SK-N-SH treated with all-trans-retinoic acid at 6 μM for 48 hours (cell line): ENCODE measurements at regions not wholly inside any gene's neighbourhood (a gene's known extent, or its start where the extent isn't known, plus 50 kb on each side); places are given as distances from the start of the nearest gene placed in this dataset.

ENCODE experiments used
- ARNTL ChIP-seq: fragments of 450-650 bp; formaldehyde crosslinking; IDR thresholded peaks from 2 replicates; pipeline ENCODE4 v1.5.0; 2020; ENCODE audit warnings: low read depth, mild to moderate bottlenecking, moderate library complexity, borderline replicate concordance
- BACH2 ChIP-seq: fragments of 250-450 bp; sonication (Bioruptor Pico); IDR thresholded peaks from 2 replicates; pipeline ENCODE4 v1.9.0; 2021; ENCODE audit warnings: mild to moderate bottlenecking, borderline replicate concordance
- CSDC2 ChIP-seq: fragments of 250-450 bp; sonication (Bioruptor Pico); IDR thresholded peaks from 2 replicates; pipeline ENCODE4 v1.5.0; 2020; ENCODE audit warnings: mild to moderate bottlenecking, moderate library complexity
- GLIS3 ChIP-seq: fragments of 250-450 bp; sonication (Bioruptor Pico); IDR thresholded peaks from 2 replicates; pipeline ENCODE4 v1.5.0; 2020; ENCODE audit warnings: mild to moderate bottlenecking, moderate library complexity
- PATZ1 ChIP-seq: fragments of 250-450 bp; sonication (Bioruptor Pico); IDR thresholded peaks from 2 replicates; pipeline ENCODE4 v1.8.0; 2020; ENCODE audit warnings: mild to moderate bottlenecking, moderate library complexity, borderline replicate concordance
- POU6F1 ChIP-seq: fragments of 250-450 bp; sonication (Bioruptor Pico); IDR thresholded peaks from 2 replicates; pipeline ENCODE4 v1.8.0; 2021; ENCODE audit warnings: low read depth, mild to moderate bottlenecking, moderate library complexity, borderline replicate concordance
- TOX ChIP-seq: fragments of 250-450 bp; sonication (Bioruptor Pico); IDR thresholded peaks from 2 replicates; pipeline ENCODE4 v1.8.0; 2021; ENCODE audit warnings: mild to moderate bottlenecking, moderate library complexity, borderline replicate concordance
- ZC3H10 ChIP-seq: fragments of 250-450 bp; sonication (Bioruptor Pico); IDR thresholded peaks from 2 replicates; pipeline ENCODE4 v1.5.1; 2021; ENCODE audit warnings: mild to moderate bottlenecking, moderate library complexity
- ZFP30 ChIP-seq: fragments of 450-650 bp; formaldehyde crosslinking; IDR thresholded peaks from 2 replicates; pipeline ENCODE4 v1.5.0; 2022; ENCODE audit warnings: mild to moderate bottlenecking, moderate library complexity
- ZNF565 ChIP-seq: fragments of 450-650 bp; formaldehyde crosslinking; conservative IDR thresholded peaks from 2 replicates; pipeline ENCODE4 v1.5.0; 2020; ENCODE audit warnings: low read depth, mild to moderate bottlenecking, moderate library complexity
- ZNF8 ChIP-seq: fragments of 450-650 bp; formaldehyde crosslinking; IDR thresholded peaks from 2 replicates; pipeline ENCODE4 v1.5.0; 2020; ENCODE audit warnings: mild to moderate bottlenecking, moderate library complexity
- TF ChIP-seq, protein P1 (sequence below): fragments of 250-450 bp; sonication (Bioruptor Pico); IDR thresholded peaks from 2 replicates; pipeline ENCODE4 v1.5.0; 2020; ENCODE audit warnings: mild to moderate bottlenecking, moderate library complexity
- TF ChIP-seq, protein P2 (sequence below): fragments of 250-450 bp; sonication (Bioruptor Pico); IDR thresholded peaks from 2 replicates; pipeline ENCODE4 v1.5.1; 2020; ENCODE audit warnings: low read depth, mild to moderate bottlenecking, moderate library complexity

GRCh38 chr21:17389311-17389710 is 123.5 kb upstream of the CXADR start:
- TF ChIP-seq, protein P1, sequence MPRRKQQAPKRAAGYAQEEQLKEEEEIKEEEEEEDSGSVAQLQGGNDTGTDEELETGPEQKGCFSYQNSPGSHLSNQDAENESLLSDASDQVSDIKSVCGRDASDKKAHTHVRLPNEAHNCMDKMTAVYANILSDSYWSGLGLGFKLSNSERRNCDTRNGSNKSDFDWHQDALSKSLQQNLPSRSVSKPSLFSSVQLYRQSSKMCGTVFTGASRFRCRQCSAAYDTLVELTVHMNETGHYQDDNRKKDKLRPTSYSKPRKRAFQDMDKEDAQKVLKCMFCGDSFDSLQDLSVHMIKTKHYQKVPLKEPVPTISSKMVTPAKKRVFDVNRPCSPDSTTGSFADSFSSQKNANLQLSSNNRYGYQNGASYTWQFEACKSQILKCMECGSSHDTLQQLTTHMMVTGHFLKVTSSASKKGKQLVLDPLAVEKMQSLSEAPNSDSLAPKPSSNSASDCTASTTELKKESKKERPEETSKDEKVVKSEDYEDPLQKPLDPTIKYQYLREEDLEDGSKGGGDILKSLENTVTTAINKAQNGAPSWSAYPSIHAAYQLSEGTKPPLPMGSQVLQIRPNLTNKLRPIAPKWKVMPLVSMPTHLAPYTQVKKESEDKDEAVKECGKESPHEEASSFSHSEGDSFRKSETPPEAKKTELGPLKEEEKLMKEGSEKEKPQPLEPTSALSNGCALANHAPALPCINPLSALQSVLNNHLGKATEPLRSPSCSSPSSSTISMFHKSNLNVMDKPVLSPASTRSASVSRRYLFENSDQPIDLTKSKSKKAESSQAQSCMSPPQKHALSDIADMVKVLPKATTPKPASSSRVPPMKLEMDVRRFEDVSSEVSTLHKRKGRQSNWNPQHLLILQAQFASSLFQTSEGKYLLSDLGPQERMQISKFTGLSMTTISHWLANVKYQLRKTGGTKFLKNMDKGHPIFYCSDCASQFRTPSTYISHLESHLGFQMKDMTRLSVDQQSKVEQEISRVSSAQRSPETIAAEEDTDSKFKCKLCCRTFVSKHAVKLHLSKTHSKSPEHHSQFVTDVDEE (CRISPR knock-in tag) = no peak
- TF ChIP-seq CSDC2 (CRISPR knock-in tag) = no peak
- TF ChIP-seq ZC3H10 (CRISPR knock-in tag) = no peak
- TF ChIP-seq PATZ1 (CRISPR knock-in tag) = no peak
- no peak for TF ChIP-seq BACH2 (CRISPR knock-in tag)
- no peak for TF ChIP-seq POU6F1 (CRISPR knock-in tag)
- TF ChIP-seq ZNF8 = no peak
- TF ChIP-seq ZFP30 (CRISPR knock-in tag) = no peak
- TF ChIP-seq, protein P2, sequence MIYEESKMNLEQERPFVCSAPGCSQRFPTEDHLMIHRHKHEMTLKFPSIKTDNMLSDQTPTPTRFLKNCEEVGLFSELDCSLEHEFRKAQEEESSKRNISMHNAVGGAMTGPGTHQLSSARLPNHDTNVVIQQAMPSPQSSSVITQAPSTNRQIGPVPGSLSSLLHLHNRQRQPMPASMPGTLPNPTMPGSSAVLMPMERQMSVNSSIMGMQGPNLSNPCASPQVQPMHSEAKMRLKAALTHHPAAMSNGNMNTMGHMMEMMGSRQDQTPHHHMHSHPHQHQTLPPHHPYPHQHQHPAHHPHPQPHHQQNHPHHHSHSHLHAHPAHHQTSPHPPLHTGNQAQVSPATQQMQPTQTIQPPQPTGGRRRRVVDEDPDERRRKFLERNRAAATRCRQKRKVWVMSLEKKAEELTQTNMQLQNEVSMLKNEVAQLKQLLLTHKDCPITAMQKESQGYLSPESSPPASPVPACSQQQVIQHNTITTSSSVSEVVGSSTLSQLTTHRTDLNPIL (CRISPR knock-in tag) = no peak
- no peak for TF ChIP-seq ARNTL
- no peak for TF ChIP-seq ZNF565
- TF ChIP-seq TOX = no peak
- TF ChIP-seq GLIS3 (CRISPR knock-in tag) = no peak
